Lung microvascular endothelial cell (primary cell): ENCODE measurements at regions not wholly inside any gene's neighbourhood (a gene's known extent, or its start where the extent isn't known, plus 50 kb on each side); places are given as distances from the start of the nearest gene placed in this dataset.
"Not testable (repeated sequence)": the region's sequence is repeated elsewhere in the genome, so short reads cannot be mapped to it uniquely, and the experiment has no call there.

Experiments
- DNase-seq, 2 donors: peaks; one replicate each; pipeline versions ENCODE4 v3.0.0 to v3.0.0-alpha.2; 2010; ENCODE audit warnings: low read depth in 2 of 2

- no peak for DNase-seq
Observed at GRCh38 chr3:8343058-8343457, 158.6 kb upstream of the LMCD1 start.

GRCh38 chr3:8345398-8345797 lies 156.2 kb upstream of the LMCD1 start:
- DNase-seq = no peak

GRCh38 chr3:8348076-8348475 lies 153.5 kb upstream of the LMCD1 start:
- DNase-seq = no peak

DNA sequence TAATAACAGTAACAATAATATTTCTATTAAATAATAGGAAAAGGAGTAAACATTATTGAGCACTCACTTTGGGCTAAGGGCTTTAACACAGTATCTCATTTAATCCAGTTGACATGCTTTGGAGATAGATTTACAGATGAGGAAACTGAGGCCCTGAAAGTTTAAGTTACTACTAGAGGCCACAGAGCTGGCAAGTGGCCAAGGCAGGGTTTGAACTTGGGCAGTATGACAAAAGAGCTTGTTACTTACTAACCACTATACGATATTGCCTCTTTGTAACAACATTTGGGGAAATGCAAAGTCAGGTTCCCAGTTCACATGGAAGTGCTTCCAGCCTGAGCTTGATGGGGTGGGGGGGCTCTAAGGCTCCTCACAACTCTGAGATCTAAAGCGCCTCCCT lies 149.1 kb upstream of the LMCD1 start:
- DNase-seq = no peak

DNA sequence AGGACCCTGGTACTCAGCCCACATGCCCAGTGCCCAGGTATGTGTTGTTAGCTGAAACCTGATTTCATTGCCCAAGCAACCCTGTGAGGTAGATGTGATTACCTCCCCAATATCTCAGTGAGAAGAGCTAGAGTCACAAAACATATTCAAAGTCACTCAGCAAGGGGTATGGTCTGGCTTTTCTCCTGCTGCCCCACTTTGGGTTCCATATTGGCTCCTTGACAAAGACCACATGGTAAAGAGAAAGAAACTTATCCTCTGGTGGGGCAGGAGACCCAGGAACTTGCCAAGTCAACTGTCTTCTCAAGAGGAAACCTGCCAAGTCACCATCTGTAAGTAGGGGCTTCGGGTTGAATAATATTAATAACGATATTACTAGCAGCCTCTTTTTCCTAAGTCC lies 148.3 kb upstream of the LMCD1 start:
- DNase-seq = no peak

DNA sequence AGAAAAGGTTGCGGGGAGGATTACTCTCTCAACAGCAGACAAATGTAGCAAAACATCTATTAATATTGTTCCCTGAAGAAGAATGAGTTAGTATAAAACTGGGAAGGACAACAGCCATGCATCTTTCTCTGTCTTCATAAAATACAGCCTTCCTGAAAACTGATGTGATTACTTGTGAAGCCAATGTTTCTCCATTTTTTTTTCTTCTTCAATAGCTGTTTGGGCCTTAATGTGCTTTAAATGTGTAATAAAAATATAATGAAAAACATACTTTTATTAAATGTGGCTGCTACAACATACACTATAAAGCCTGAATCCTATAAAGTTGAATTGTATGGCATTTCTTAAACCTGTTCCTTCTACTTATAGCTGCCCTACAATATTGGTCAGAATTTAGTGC lies 146.3 kb upstream of the LMCD1 start:
- no peak for DNase-seq

DNA sequence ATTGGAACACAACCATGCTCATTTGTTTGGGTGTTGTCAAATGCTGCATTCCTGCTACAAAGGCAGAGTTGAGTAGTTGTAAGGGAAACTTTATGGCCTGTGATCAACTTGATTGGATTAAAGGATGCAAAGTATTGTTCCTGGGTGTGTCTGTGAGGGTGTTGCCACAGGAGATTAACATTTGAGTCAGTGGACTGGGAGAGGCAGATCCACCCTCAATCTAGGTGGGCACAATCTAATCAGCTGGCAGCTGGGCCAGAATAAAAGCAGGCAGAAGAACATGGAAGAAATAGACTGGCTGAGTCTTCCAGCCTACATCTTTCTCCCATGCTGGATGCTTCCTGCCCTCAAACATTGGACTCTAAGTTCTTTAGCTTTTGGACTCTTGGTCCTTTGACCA lies 145.6 kb upstream of the LMCD1 start:
- DNase-seq = not testable (repeated sequence)

- DNase-seq = no peak
Observed at GRCh38 chr3:8357859-8358258, 143.8 kb upstream of the LMCD1 start.

GRCh38 chr3:8359133-8359532 lies 142.5 kb upstream of the LMCD1 start:
- DNase-seq = no peak

- DNase-seq = no peak
Observed at GRCh38 chr3:8363200-8363599, 138.4 kb upstream of the LMCD1 start.

GRCh38 chr3:8365541-8365940 lies 136.1 kb upstream of the LMCD1 start:
- no peak for DNase-seq

- no peak for DNase-seq
Observed at GRCh38 chr3:8366219-8366810, 135.3 kb upstream of the LMCD1 start.

GRCh38 chr3:8368598-8368997 lies 133.0 kb upstream of the LMCD1 start:
- DNase-seq = no peak

DNA sequence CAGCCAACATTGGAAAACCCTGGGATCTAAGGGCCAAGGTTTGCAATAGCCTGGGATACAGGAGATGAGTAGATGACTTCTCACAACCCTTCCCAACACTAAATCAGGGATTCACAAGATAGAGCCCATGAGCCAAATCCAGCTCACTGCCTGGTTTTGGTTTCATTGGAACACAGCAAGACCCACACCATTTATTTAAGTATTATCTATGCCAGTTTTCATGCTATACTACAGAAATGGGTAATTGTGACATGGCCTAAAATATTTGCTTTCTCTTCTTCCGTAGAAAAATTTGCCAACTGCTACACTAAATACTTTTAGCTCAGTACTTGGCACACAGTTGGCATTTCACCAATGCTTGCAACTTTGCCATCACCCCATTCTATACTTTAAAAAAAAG lies 132.0 kb upstream of the LMCD1 start:
- DNase-seq = no peak

- no peak for DNase-seq
Observed at GRCh38 chr3:8371085-8371551, 130.5 kb upstream of the LMCD1 start.

GRCh38 chr3:8371960-8372463 lies 129.6 kb upstream of the LMCD1 start:
- DNase-seq = no peak

DNA sequence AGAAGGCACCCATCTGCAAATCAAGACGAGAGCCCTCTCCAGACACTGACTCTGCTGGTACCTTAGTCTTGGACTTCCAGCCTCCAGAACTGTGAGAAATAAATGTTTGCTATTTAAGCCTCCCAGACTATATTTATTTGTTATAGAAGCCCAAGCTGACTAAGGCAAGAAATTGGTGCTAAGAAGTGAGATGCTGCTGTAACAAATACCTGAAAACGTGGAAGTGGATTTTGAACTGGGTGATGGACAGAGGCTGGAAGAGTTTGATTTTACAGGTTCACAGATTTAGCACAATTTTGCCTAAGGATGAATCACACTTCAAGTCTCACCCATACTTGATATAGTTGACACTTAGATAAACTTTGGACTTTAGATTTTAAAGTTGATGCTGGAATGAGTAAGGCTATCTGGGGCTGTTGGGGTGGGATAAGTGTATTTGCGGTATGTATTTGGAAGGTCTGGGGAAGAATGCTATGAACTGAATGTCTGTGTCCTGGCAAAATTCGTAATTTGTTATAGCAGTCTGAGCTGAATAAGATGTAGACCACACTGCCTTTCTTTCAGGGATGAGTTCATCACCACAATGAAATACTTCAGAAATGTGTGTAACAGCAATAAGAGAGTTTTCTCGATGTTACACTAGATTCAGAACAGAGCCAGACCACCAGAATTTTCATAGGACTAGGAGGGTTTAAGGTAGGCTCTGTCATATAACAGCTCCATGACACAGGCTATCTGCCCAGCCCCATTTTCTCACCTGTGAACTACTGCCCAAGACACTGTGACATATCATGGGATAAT lies 120.5 kb upstream of the LMCD1 start:
- DNase-seq = no peak

DNA sequence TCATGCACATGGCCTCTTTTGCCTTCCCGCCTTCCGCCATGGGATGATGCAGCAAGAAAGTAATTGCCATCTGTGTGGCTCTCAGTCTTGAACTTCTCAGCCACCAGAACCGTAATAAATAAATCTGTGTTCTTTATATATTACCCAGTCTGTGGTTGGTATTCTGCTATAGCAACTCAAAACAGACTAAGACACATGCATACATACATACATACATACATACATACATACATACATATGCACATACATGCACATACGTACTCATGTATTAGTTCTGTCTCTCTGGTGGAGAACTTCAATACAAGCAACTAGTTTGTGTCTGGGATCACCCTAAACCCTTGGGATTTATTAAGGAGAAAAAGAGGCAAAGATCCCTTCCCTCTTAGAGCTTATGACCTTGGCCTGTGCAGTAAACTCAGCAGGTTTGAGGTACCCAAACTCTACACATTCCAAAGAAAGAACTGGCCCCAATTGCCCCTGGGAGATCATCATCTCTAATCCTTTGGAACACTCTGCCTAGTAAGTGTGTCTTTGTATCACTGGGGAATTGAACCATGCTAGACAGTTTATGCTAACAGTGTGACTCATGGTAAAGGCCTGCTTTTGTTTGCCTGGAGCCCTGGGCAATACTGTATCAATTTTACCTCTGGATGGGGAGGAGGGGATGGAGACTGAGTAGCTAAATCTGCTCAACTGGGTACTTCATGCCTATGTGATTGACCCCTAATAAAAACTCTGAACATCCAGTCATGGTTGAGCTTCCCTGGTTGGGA lies 115.6 kb upstream of the LMCD1 start:
- DNase-seq = no peak

DNA sequence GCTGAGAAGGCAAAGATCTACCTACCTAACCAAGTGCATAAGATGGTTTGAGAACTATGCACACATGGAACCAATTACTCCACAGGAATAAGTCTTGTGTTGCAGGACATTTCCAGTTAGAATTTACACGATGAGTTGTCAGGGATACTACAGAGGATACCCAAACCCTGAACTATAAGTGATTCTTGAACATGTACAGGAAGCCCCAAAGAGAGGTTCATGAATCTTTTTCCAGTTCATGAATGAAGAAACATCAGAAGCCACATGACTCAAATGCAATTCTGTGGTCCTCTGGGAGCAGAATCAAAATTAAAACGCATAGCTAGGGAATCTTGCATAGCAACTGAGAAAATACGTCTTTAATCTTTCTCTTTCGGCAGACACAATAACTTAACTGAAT lies 114.1 kb upstream of the LMCD1 start:
- DNase-seq = no peak

DNA sequence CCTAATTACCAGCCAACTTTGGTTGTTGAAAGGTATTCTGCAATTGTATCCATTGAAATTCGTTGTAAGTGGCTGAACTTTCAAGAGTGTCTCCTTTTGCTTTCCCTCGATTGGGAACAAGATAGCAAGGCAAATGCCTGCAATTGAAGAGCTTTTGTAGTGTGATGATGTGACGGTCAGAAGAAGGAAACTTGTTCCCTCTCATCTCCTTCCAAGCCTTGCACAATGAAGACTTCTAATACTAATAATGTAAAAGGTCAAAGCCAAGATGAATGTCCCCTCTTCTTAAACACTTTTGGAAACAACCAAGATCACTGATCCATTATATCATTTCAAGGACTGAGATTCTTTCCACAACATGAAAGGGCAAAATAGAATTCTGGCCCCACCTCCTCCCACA lies 101.9 kb upstream of the LMCD1 start:
- no peak for DNase-seq

GRCh38 chr3:8400911-8401310 lies 100.7 kb upstream of the LMCD1 start:
- no peak for DNase-seq

DNA sequence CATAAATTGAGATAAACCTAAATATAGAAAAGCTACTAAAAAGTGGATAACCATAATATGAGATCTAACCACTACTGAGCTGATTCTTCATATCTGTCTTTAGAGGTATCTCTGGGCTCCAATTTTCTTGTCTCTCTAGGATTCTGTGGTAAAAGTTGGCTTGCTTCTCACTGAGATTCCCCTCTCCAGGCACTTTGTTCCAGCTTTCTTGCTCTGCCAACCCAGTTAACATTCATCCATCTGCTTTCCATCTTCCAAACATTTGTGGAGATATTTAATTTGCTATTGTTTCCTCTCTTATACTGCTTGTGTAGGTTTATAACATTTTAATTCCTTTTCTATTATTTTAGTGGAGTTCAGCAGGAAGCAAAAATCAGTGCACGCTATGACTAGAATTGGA lies 97.6 kb upstream of the LMCD1 start:
- no peak for DNase-seq
